ENCODE measurements at regions not wholly inside any gene's neighbourhood (a gene's known extent, or its start where the extent isn't known, plus 50 kb on each side); places are given as distances from the start of the nearest gene placed in this dataset.
"Not testable (repeated sequence)": the region's sequence is repeated elsewhere in the genome, so short reads cannot be mapped to it uniquely, and the experiment has no call there.

- no TSS peak for BruUV-seq (replicated peaks)
- H3K9me2 ChIP-seq (ENCODE audit: insufficient read depth) = no peaks in the 10 kb centered on the region
- RAD21 ChIA-PET (ENCODE audit: low non-redundant PET in 1 of 2, low total read pairs in 2 of 2, uncharacterized antibody in 2 of 2, unreplicated experiment in 2 of 2) = no interaction called here
- no peaks in the 10 kb centered on the region for H4K20me1 ChIP-seq (ENCODE audit: insufficient read depth)
- H3K27ac ChIP-seq (ENCODE audit: low read depth, low read length) = no peak overlapping the region
- no peaks in the 10 kb centered on the region for H3K27me3 ChIP-seq (ENCODE audit: insufficient read depth, low read length)
- no peaks in the 10 kb centered on the region for H3K9me3 ChIP-seq (ENCODE audit: control insufficient read depth in 1 of 2, insufficient read depth in 1 of 2, low read depth in 1 of 2, low read length in 2 of 2)
- POLR2A ChIA-PET = no interaction called here
- DNase-seq (ENCODE audit: low read depth, low spot score) (no peak), ATAC-seq (no peak)
- intact Hi-C loops (cut with micrococcal nuclease) = no loop called here
- no peaks in the 10 kb centered on the region for H3K79me2 ChIP-seq (ENCODE audit: insufficient read depth, low read length)
- H2AFZ ChIP-seq (ENCODE audit: low read depth, low read length, poor library complexity, severe bottlenecking) = no peak overlapping the region
- no peak overlapping the region for H3K4me3 ChIP-seq (replicated peaks in 1 of 2; ENCODE audit: low read depth in 1 of 2, low read length in 2 of 2)
- TF ChIP-seq FOSL1 (IDR thresholded peaks at IDR 0.05; ENCODE audit: low read depth) (no peak), SRF (IDR thresholded peaks at IDR 0.05; ENCODE audit: low read depth) (no peak), YY1 (IDR thresholded peaks at IDR 0.05; ENCODE audit: extremely low read depth, insufficient replicate concordance, low read depth, low read length) (no peak), ZNF274 (IDR thresholded peaks at IDR 0.05; ENCODE audit: low read depth, low read length) (no peak), CEBPB (IDR thresholded peaks at IDR 0.05; ENCODE audit: low read depth) (no peak), TCF7L2 (IDR thresholded peaks at IDR 0.05; ENCODE audit: borderline replicate concordance, extremely low read depth, insufficient read depth, insufficient read length) (no peak), EZH2 (IDR thresholded peaks at IDR 0.05) (no peak), CTCF (IDR thresholded peaks at IDR 0.05 in 2 of 3, conservative IDR thresholded peaks at IDR 0.05 in 1 of 3; ENCODE audit: borderline replicate concordance in 1 of 3, insufficient read depth in 1 of 3, low read depth in 2 of 3, low read length in 2 of 3) (no peak), MAX (IDR thresholded peaks at IDR 0.05) (no peak), SIN3A (IDR thresholded peaks at IDR 0.05; ENCODE audit: low read depth) (no peak), ZFX (IDR thresholded peaks at IDR 0.05) (no peak), EZH2phosphoT487 (IDR thresholded peaks at IDR 0.05; ENCODE audit: borderline replicate concordance) (no peak), ELF1 (IDR thresholded peaks at IDR 0.05; ENCODE audit: borderline replicate concordance, low read depth) (no peak), EGR1 (IDR thresholded peaks at IDR 0.05; ENCODE audit: low read depth) (no peak), JUND (IDR thresholded peaks at IDR 0.05) (no peak)
- CTCF ChIA-PET = interaction anchor here (0.7 kb wide), 1 partner anchor 121 kb away, joined by 3 read pairs; no protein-coding TSS in a partner anchor
- H3K9ac ChIP-seq (ENCODE audit: low read length) = no peak overlapping the region
- no peak overlapping the region for H3K4me2 ChIP-seq (ENCODE audit: low read length)
- peaks cover 0 to 3% of the 10 kb centered on the region in 2 experiments; a peak in 1 of 4 replicates for H3K4me1 ChIP-seq (ENCODE audit: control insufficient read depth in 1 of 2, insufficient read depth in 2 of 2, low read length in 2 of 2)
- no peaks in the 10 kb centered on the region for H3K36me3 ChIP-seq (ENCODE audit: control insufficient read depth in 1 of 2, insufficient read depth in 2 of 2, low read length in 2 of 2)
These were observed 124.3 kb upstream of the UNC5B start for GRCh38 chr10:71088054-71088453.

- H3K27me3 ChIP-seq (ENCODE audit: insufficient read depth, low read length); H3K27ac ChIP-seq (ENCODE audit: low read depth, low read length); RAD21 ChIA-PET (ENCODE audit: low non-redundant PET in 1 of 2, low total read pairs in 2 of 2, uncharacterized antibody in 2 of 2, unreplicated experiment in 2 of 2); CTCF ChIA-PET; H3K4me3 ChIP-seq (replicated peaks in 1 of 2; ENCODE audit: low read depth in 1 of 2, low read length in 2 of 2); H3K4me1 ChIP-seq (ENCODE audit: control insufficient read depth in 1 of 2, insufficient read depth in 2 of 2, low read length in 2 of 2); H3K4me2 ChIP-seq (ENCODE audit: low read length); BruUV-seq (replicated peaks); H3K9ac ChIP-seq (ENCODE audit: low read length); H3K79me2 ChIP-seq (ENCODE audit: insufficient read depth, low read length); H4K20me1 ChIP-seq (ENCODE audit: insufficient read depth); intact Hi-C loops (cut with micrococcal nuclease); H3K9me3 ChIP-seq (ENCODE audit: control insufficient read depth in 1 of 2, insufficient read depth in 1 of 2, low read depth in 1 of 2, low read length in 2 of 2); POLR2A ChIA-PET; H3K36me3 ChIP-seq (ENCODE audit: control insufficient read depth in 1 of 2, insufficient read depth in 2 of 2, low read length in 2 of 2); ATAC-seq; H3K9me2 ChIP-seq (ENCODE audit: insufficient read depth); DNase-seq (ENCODE audit: low read depth, low spot score); H2AFZ ChIP-seq (ENCODE audit: low read depth, low read length, poor library complexity, severe bottlenecking): not testable (repeated sequence)
These were observed 123.8 kb upstream of the UNC5B start for GRCh38 chr10:71088578-71088977.

All from HCT116 (cell line).